Heart right ventricle (tissue), 16 donors: ENCODE measurements at regions not wholly inside any gene's neighbourhood (a gene's known extent, or its start where the extent isn't known, plus 50 kb on each side); places are given as distances from the start of the nearest gene placed in this dataset.
"Not testable (repeated sequence)": the region's sequence is repeated elsewhere in the genome, so short reads cannot be mapped to it uniquely, and the experiment has no call there.

Experiments
- ATAC-seq, 8 donors: fragments of 200-7000 bp; cut with Tn5 transposase; one replicate each; pipeline ENCODE4 v1.9.1; 2020; ENCODE audit warnings: mild to moderate bottlenecking in 8 of 8, moderate library complexity in 8 of 8, moderate number of reproducible peaks in 1 of 8
- DNase-seq, 2 donors: peaks; one replicate each; pipeline ENCODE4 v3.0.0-alpha.2; 2020
- H3K27ac ChIP-seq, 10 donors: fragments of 200-600 bp; sonication (generic) in 2 of 10; one replicate each; pipeline versions ENCODE4 v1.5.0 to v1.8.0; 2020 to 2022; ENCODE audit warnings: mild to moderate bottlenecking in 3 of 10
- H3K27me3 ChIP-seq, 7 donors: fragments of 200-600 bp; one replicate each; pipeline ENCODE4 v1.8.0; 2021 to 2022; ENCODE audit warnings: mild to moderate bottlenecking in 2 of 7
- H3K36me3 ChIP-seq, 9 donors: fragments of 200-600 bp; sonication (generic) in 1 of 9; one replicate each; pipeline versions ENCODE4 v1.5.0 to v1.8.0; 2020 to 2022; ENCODE audit warnings: mild to moderate bottlenecking in 2 of 9
- H3K4me1 ChIP-seq, 9 donors: fragments of 200-600 bp; sonication (generic) in 1 of 9; one replicate each; pipeline versions ENCODE4 v1.5.0 to v1.8.0; 2020 to 2022; ENCODE audit warnings: mild to moderate bottlenecking in 4 of 9
- H3K4me3 ChIP-seq, 10 donors: fragments of 200-600 bp; sonication (generic) in 2 of 10; one replicate each; pipeline versions ENCODE4 v1.5.0 to v1.8.0; 2020 to 2022; ENCODE audit warnings: mild to moderate bottlenecking in 7 of 10, moderate library complexity in 2 of 10
- H3K9me3 ChIP-seq, 11 donors: fragments of 200-600 bp in 10 of 11; sonication (generic) in 2 of 11; one replicate each; pipeline versions ENCODE4 v1.5.0 to v1.8.0; 2013 to 2022; ENCODE audit warnings: mild to moderate bottlenecking in 2 of 11, control low read depth in 1 of 11, moderate library complexity in 1 of 11
- WGBS, 2 donors: extraction: QIAGEN DNeasy Blood & Tissue Kit; methylation state at CpG; one replicate each; pipeline ENCODE4 v1.1.7; 2013; ENCODE audit warnings: inconsistent platforms in 1 of 2; 5-methylcytosine and 5-hydroxymethylcytosine counted together
- intact Hi-C, 10 donors: fragments of 100-400 bp; cut with DNase I; formaldehyde crosslinking; loops; one replicate each; pipeline versions ENCODE4 v1.11.1 to v1.14.2; 2022
- TF ChIP-seq, protein P1 (sequence below), 9 donors: fragments of 200-600 bp; sonication (generic) in 2 of 9; IDR thresholded peaks; one replicate each; pipeline versions ENCODE4 v1.5.0 to v1.8.0; 2021 to 2022; ENCODE audit warnings: antibody characterized with exemption in 9 of 9, mild to moderate bottlenecking in 5 of 9, moderate library complexity in 1 of 9
- donor health status: Arrhythmogenic right ventricular cardiomyopathy.
- donor health status: ischemic (EF 13 %, LVEDD 7.1; RV severe dilation, severe dysfunction).
- donor health status: healthy with polysubstance abuse.
- donor health status: DM: no; HTN: yes; CAD: no.
- donor health status: DM: no; HTN: no; CAD: no.
- donor health status: ischemic (EF 25% LVEDD 6.9; RV normal size, moderate dysfunction).
- donor health status: ischemic (EF 25% LVEDD 5.7; RV mildly dilated, moderate dysfunction).
- donor health status: healthy.
- donor health status: DM: yes; HTN: yes; CAD: no.
- donor health status: Ischemic cardiomyopathy.
- donor health status: ischemic (EF 35%, LVEDD 5.7; RV mildly dilated, moderate dysfunction).
- donor health status: nonischemic (EF 11% LVEDD 7.7; RV severe dilation, severe dysfunction).
- donor health status: DM: yes; HTN: yes; CAD: no.
- donor health status: PGD.
- donor health status: ischemic (EF 29% LVEDD 5.4; RV normal size, mild dysfunction).
- donor health status: nonischemic (EF 23%, LVEDD 6.1; RV moderate dilation, normal function).

DNA sequence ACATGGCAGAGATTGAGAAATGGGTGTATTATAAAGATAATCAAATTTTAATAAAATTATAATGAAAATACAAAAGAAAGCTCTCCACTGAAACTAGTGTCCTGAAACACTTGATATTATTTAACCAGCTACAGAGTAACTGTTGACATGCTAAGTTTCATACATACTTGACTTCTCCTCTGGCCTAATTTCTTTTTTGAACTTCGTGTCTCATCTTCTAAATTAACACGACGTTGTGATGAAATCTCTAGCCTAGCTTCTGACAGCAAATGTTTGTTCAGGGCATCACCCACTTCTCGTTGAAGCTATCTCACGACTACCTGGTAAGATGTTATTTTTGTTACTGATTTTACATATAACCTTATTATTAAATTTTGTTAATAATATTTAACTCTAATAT is 80.8 kb upstream of the CCT8L2 start:
- intact Hi-C loops, H3K4me3 ChIP-seq, H3K9me3 ChIP-seq, H3K27me3 ChIP-seq, H3K27ac ChIP-seq, DNase-seq, ATAC-seq, H3K4me1 ChIP-seq, H3K36me3 ChIP-seq: not testable (repeated sequence)
- WGBS, 2 donors = 66 to 67% methylated on average over 5 of the region's 5 CpGs

DNA sequence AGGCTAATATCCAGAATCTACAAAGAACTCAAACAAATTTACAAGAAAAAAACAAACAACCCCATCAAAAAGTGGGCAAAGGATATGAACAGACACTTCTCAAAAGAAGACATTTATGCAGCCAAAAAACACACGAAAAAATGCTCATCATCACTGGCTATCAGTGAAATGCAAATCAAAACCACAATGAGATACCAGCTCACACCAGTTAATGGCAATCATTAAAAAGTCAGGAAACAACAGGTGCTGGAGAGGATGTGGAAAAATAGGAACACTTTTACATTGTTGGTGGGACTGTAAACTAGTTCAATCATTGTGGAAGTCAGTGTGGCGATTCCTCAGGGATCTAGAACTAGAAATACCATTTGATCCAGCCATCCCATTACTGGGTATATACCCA is 73.0 kb upstream of the CCT8L2 start:
- intact Hi-C loops, ATAC-seq: not testable (repeated sequence)
- WGBS, 2 donors = 29 to 58% methylated on average over 2 of the region's 2 CpGs

DNA sequence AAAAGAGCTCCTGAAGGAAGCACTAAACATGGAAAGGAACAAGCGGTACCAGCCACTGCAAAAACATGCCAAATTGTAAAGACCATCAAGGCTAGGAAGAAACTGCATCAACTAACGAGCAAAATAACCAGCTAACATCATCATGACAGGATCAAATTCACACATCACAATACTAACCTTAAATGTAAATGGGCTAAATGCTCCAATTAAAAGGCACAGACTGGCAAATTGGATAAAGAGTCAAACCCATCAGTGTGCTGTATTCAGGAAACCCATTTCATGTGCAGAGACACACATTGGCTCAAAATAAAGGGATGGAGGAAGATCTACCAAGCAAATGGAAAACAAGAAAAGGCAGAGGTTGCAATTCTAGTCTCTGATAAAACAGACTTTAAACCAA is 69.7 kb upstream of the CCT8L2 start:
- H3K27ac ChIP-seq, H3K27me3 ChIP-seq, DNase-seq, ATAC-seq, H3K4me3 ChIP-seq, H3K4me1 ChIP-seq, H3K36me3 ChIP-seq, intact Hi-C loops: not testable (repeated sequence)
- H3K9me3 ChIP-seq = peaks cover 0 to 34% (median 0%) of the 10 kb centered on the region in 11 donors
- 65 to 72% methylated on average over 2 of the region's 2 CpGs for WGBS, 2 donors

More for the DNA sequence above, 73.0 kb upstream of the CCT8L2 start:
- H3K9me3 ChIP-seq = peaks cover 0 to 36% (median 0%) of the 10 kb centered on the region in 11 donors
- not testable (repeated sequence) for H3K4me3 ChIP-seq, H3K27ac ChIP-seq, H3K36me3 ChIP-seq, H3K27me3 ChIP-seq, H3K4me1 ChIP-seq, DNase-seq

DNA sequence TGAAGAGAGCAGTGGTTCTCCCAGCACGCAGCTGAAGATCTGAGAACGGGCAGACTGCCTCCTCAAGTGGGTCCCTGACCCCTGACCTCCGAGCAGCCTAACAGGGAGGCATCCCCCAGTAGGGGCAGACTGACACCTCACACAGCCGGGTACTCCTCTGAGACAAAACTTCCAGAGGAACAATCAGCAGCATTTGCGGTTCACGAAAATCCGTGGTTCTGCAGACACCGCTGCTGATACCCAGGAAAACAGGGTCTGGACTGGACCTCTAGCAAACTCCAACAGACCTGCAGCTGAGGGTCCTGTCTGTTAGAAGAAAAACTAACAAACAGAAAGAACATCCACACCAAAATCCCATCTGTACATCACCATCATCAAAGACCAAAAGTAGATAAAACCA is 68.4 kb upstream of the CCT8L2 start:
- H3K4me1 ChIP-seq, ATAC-seq, H3K4me3 ChIP-seq, intact Hi-C loops, H3K27me3 ChIP-seq, H3K27ac ChIP-seq, H3K36me3 ChIP-seq, DNase-seq: not testable (repeated sequence)
- WGBS, 2 donors = 85 to 88% methylated on average over 8 of the region's 8 CpGs
- H3K9me3 ChIP-seq = peaks cover 0 to 22% (median 0%) of the 10 kb centered on the region in 11 donors

DNA sequence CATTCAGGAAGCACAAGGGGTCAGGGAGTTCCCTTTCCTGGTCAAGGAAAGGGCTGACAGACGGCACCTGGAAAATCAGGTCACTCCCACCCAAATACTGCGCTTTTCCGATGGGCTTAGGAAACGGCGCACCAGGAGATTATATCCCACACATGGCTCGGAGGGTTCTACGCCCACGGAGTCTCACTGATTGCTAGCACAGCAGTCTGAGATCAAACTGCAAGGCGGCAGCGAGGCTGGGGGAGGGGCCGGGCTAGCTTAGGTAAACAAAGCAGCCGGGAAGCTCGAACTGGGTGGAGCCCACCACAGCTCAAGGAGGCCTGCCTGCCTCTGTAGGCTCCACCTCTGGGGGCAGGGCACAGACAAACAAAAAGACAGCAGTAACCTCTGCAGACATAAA is 68.0 kb upstream of the CCT8L2 start:
- H3K4me3 ChIP-seq, H3K27me3 ChIP-seq, H3K4me1 ChIP-seq, intact Hi-C loops, H3K36me3 ChIP-seq, DNase-seq, H3K27ac ChIP-seq, ATAC-seq: not testable (repeated sequence)
- WGBS, 2 donors = 90 to 91% methylated on average over 13 of the region's 13 CpGs
- H3K9me3 ChIP-seq = peaks cover 0 to 19% (median 0%) of the 10 kb centered on the region in 11 donors

DNA sequence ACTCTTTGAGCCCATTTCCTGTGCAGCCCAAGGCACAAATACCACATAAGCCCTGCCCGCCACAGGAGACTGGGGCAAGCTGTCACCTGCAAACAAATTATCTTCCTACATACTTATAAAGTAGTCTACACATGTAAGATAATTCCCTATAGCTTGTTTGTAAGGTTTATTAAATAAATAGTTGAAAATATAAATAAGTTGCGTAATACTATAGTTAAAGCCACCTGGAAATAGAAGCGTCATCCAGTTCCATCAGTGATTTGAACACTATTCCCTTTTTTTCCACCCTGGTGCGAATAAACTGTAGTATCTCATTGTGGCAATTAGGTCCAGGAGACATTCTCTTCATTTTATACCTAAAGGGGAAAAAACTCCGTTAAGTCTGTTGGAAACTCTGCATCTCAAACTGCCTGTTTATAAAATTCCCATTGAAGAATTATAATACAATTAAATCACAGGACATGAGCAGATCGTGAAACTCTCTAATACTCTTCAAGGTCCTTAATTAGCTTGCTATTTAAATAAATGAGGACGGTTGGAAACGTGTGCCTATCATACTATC is 66.7 kb upstream of the CCT8L2 start:
- intact Hi-C loops, ATAC-seq, H3K4me3 ChIP-seq, H3K4me1 ChIP-seq, H3K36me3 ChIP-seq, H3K27ac ChIP-seq, H3K27me3 ChIP-seq, DNase-seq: not testable (repeated sequence)
- peaks cover 0 to 10% (median 0%) of the 10 kb centered on the region in 11 donors for H3K9me3 ChIP-seq
- WGBS, 2 donors = 82 to 86% methylated on average over 8 of the region's 8 CpGs

DNA sequence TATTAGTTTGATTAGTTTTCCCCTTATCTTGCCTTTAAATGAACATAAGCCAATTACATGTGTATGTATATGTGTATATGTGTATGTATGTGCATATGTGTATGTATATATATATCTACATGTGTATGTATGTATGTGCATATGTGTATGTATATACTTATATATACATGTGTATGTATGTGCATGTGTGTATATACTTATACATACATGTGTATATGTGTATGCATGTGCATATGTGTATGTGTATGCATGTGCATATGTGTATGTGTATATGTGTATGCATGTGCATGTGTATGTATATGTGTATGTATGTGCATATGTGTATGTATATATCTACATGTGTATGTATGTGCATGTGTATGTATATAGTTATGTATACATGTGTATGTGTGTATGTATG is 65.5 kb upstream of the CCT8L2 start:
- intact Hi-C loops = no loop called here
- DNase-seq (no peak), ATAC-seq (no peak)

More for the DNA sequence above, 65.5 kb upstream of the CCT8L2 start:
- no peak overlapping the region for H3K27ac ChIP-seq
- TF ChIP-seq, protein P1, sequence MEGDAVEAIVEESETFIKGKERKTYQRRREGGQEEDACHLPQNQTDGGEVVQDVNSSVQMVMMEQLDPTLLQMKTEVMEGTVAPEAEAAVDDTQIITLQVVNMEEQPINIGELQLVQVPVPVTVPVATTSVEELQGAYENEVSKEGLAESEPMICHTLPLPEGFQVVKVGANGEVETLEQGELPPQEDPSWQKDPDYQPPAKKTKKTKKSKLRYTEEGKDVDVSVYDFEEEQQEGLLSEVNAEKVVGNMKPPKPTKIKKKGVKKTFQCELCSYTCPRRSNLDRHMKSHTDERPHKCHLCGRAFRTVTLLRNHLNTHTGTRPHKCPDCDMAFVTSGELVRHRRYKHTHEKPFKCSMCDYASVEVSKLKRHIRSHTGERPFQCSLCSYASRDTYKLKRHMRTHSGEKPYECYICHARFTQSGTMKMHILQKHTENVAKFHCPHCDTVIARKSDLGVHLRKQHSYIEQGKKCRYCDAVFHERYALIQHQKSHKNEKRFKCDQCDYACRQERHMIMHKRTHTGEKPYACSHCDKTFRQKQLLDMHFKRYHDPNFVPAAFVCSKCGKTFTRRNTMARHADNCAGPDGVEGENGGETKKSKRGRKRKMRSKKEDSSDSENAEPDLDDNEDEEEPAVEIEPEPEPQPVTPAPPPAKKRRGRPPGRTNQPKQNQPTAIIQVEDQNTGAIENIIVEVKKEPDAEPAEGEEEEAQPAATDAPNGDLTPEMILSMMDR (IDR thresholded peaks at IDR 0.05) = no peak
- H3K27me3 ChIP-seq = no peaks in the 10 kb centered on the region
- H3K4me1 ChIP-seq = no peaks in the 10 kb centered on the region
- peaks cover 0 to 5% (median 0%) of the 10 kb centered on the region in 11 donors for H3K9me3 ChIP-seq
- H3K36me3 ChIP-seq = no peaks in the 10 kb centered on the region
- no peak overlapping the region for H3K4me3 ChIP-seq
